ENCODE measurements at regions not wholly inside any gene's neighbourhood (a gene's known extent, or its start where the extent isn't known, plus 50 kb on each side); places are given as distances from the start of the nearest gene placed in this dataset.

GRCh38 chrX:98506907-98507306, 1623.2 kb downstream of the RPA4 start:
- POLR2A ChIA-PET = no interaction called here
- no peak for DNase-seq (ENCODE audit: extremely low spot score)
- TF ChIP-seq FOXM1 (IDR thresholded peaks at IDR 0.05; ENCODE audit: borderline replicate concordance) (no peak), BHLHE40 (IDR thresholded peaks at IDR 0.05; ENCODE audit: borderline replicate concordance) (no peak), SP1 (IDR thresholded peaks at IDR 0.05) (no peak)
- TF ChIP-seq, protein P1, sequence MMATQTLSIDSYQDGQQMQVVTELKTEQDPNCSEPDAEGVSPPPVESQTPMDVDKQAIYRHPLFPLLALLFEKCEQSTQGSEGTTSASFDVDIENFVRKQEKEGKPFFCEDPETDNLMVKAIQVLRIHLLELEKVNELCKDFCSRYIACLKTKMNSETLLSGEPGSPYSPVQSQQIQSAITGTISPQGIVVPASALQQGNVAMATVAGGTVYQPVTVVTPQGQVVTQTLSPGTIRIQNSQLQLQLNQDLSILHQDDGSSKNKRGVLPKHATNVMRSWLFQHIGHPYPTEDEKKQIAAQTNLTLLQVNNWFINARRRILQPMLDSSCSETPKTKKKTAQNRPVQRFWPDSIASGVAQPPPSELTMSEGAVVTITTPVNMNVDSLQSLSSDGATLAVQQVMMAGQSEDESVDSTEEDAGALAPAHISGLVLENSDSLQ (IDR thresholded peaks at IDR 0.05) = no peak
- CTCF ChIA-PET = no interaction called here

DNA sequence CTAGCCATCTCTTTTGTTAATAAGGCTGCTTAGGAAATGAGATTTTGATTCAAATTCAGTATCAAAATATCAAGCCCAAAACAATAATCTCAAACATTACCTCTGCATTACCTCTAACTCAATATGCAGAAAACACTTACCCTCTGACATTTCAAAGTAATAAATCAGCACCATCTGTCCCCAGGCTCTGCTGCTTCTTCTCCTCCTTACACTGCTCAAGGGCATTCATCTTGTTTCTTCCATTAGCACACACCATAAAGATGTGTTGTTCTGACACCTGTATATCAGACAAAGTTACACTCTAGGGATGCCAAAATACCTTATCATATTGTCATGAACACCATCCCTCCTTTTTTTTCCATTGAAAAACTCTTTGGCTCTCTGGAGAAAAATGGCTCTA, 1630.3 kb downstream of the RPA4 start:
- TF ChIP-seq ARNT (IDR thresholded peaks at IDR 0.05) (no peak), CTBP1 (IDR thresholded peaks at IDR 0.05; ENCODE audit: borderline replicate concordance) (no peak), ZNF384 (IDR thresholded peaks at IDR 0.05) (no peak), NFRKB (IDR thresholded peaks at IDR 0.05) (no peak), LEF1 (IDR thresholded peaks at IDR 0.05; ENCODE audit: borderline replicate concordance) (no peak), TARDBP (IDR thresholded peaks at IDR 0.05) (no peak), FOXM1 (IDR thresholded peaks at IDR 0.05; ENCODE audit: borderline replicate concordance) (no peak), L3MBTL2 (conservative IDR thresholded peaks at IDR 0.05) (no peak), SP1 (IDR thresholded peaks at IDR 0.05) (no peak), FOXK2 (IDR thresholded peaks at IDR 0.05) (no peak), ELF4 (IDR thresholded peaks at IDR 0.05) (no peak), FOXA1 (IDR thresholded peaks at IDR 0.05) (no peak)
- TF ChIP-seq, protein P1 (IDR thresholded peaks at IDR 0.05) = no peak
- no peak for DNase-seq (ENCODE audit: extremely low spot score)

GRCh38 chrX:98516120-98516519, 1632.4 kb downstream of the RPA4 start:
- POLR2A ChIA-PET = no interaction called here
- TF ChIP-seq FOXM1 (IDR thresholded peaks at IDR 0.05; ENCODE audit: borderline replicate concordance) (no peak), ELF4 (IDR thresholded peaks at IDR 0.05) (no peak), ZNF384 (IDR thresholded peaks at IDR 0.05) (no peak), ARNT (IDR thresholded peaks at IDR 0.05) (no peak), BHLHE40 (IDR thresholded peaks at IDR 0.05; ENCODE audit: borderline replicate concordance) (no peak), L3MBTL2 (conservative IDR thresholded peaks at IDR 0.05) (no peak), SP1 (IDR thresholded peaks at IDR 0.05) (no peak), CTBP1 (IDR thresholded peaks at IDR 0.05; ENCODE audit: borderline replicate concordance) (no peak), HDGF (IDR thresholded peaks at IDR 0.05; ENCODE audit: borderline replicate concordance) (no peak), TARDBP (IDR thresholded peaks at IDR 0.05) (no peak), LEF1 (IDR thresholded peaks at IDR 0.05; ENCODE audit: borderline replicate concordance) (no peak), NFRKB (IDR thresholded peaks at IDR 0.05) (no peak), FOXK2 (IDR thresholded peaks at IDR 0.05) (no peak), SUZ12 (IDR thresholded peaks at IDR 0.05) (no peak), FOXA1 (IDR thresholded peaks at IDR 0.05) (no peak)
- TF ChIP-seq, protein P1 (IDR thresholded peaks at IDR 0.05) = no peak
- DNase-seq (ENCODE audit: extremely low spot score) = no peak
- CTCF ChIA-PET = no interaction called here

More for the DNA sequence above, 1630.3 kb downstream of the RPA4 start:
- ChIA-PET POLR2A (no interaction called here), CTCF (no interaction called here)

DNA sequence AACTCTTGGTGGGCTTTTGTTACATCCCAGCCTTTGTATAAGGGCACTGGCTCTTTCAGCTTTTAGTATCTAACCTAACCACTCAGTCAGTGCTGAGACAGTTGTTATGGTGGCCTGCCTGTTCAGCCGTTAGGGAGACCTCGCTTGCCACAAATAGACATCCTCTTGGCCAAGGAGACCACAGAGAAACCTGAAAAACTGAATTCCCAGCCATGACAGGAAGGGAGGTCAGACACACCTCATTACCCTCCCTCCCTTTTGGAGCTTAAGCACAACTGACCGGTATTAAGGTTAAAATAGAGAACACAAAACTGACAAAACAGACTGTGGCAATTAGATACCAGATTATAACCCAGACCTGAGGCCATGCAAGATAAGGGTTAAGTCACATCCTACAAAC, 1639.3 kb downstream of the RPA4 start:
- POLR2A ChIA-PET = no interaction called here
- CTCF ChIA-PET = no interaction called here
- TF ChIP-seq FOXK2 (IDR thresholded peaks at IDR 0.05) (no peak), LEF1 (IDR thresholded peaks at IDR 0.05; ENCODE audit: borderline replicate concordance) (no peak), ARNT (IDR thresholded peaks at IDR 0.05) (no peak), TARDBP (IDR thresholded peaks at IDR 0.05) (no peak), SUZ12 (IDR thresholded peaks at IDR 0.05) (no peak)
- TF ChIP-seq, protein P1 (IDR thresholded peaks at IDR 0.05) = no peak
- DNase-seq (ENCODE audit: extremely low spot score) = no peak

- DNase-seq (ENCODE audit: extremely low spot score) = no peak
- ChIA-PET POLR2A (no interaction called here), CTCF (no interaction called here)
- TF ChIP-seq LEF1 (IDR thresholded peaks at IDR 0.05; ENCODE audit: borderline replicate concordance) = no peak
Observed at GRCh38 chrX:98523521-98523920, 1639.8 kb downstream of the RPA4 start.

GRCh38 chrX:98548519-98548918, 1664.8 kb downstream of the RPA4 start:
- TF ChIP-seq FOXK2 (IDR thresholded peaks at IDR 0.05) (no peak), SUZ12 (IDR thresholded peaks at IDR 0.05) (no peak), ARNT (IDR thresholded peaks at IDR 0.05) (no peak)
- ChIA-PET POLR2A (no interaction called here), CTCF (no interaction called here)
- DNase-seq (ENCODE audit: extremely low spot score) = no peak

GRCh38 chrX:98568795-98569194, 1685.1 kb downstream of the RPA4 start:
- TF ChIP-seq BHLHE40 (IDR thresholded peaks at IDR 0.05; ENCODE audit: borderline replicate concordance) = no peak
- TF ChIP-seq SP1 (IDR thresholded peaks at IDR 0.05) = no peak
- TF ChIP-seq, protein P1 (IDR thresholded peaks at IDR 0.05) = no peak
- TF ChIP-seq LEF1 (IDR thresholded peaks at IDR 0.05; ENCODE audit: borderline replicate concordance) = no peak
- no peak for TF ChIP-seq FOXM1 (IDR thresholded peaks at IDR 0.05; ENCODE audit: borderline replicate concordance)
- TF ChIP-seq FOXK2 (IDR thresholded peaks at IDR 0.05) = no peak
- TF ChIP-seq TARDBP (IDR thresholded peaks at IDR 0.05) = no peak
- TF ChIP-seq L3MBTL2 (conservative IDR thresholded peaks at IDR 0.05) = no peak
- TF ChIP-seq ARNT (IDR thresholded peaks at IDR 0.05) = no peak
- TF ChIP-seq SUZ12 (IDR thresholded peaks at IDR 0.05) = no peak
- no peak for TF ChIP-seq CTBP1 (IDR thresholded peaks at IDR 0.05; ENCODE audit: borderline replicate concordance)
- no peak for TF ChIP-seq ELF4 (IDR thresholded peaks at IDR 0.05)
- no peak for TF ChIP-seq FOXA1 (IDR thresholded peaks at IDR 0.05)
- TF ChIP-seq ZNF384 (IDR thresholded peaks at IDR 0.05) = no peak
- TF ChIP-seq NFRKB (IDR thresholded peaks at IDR 0.05) = no peak
- DNase-seq (ENCODE audit: extremely low spot score) = no peak
- ChIA-PET CTCF (no interaction called here), POLR2A (no interaction called here)
